HK-2 (cell line): ENCODE measurements at regions not wholly inside any gene's neighbourhood (a gene's known extent, or its start where the extent isn't known, plus 50 kb on each side); places are given as distances from the start of the nearest gene placed in this dataset.

Experiments
- DNase-seq: peaks from one replicate; pipeline ENCODE4 v3.0.0-alpha.2; 2018; ENCODE audit not compliant: unreplicated experiment

- DNase-seq = no peak
Observed at GRCh38 chr6:157755746-157756411, 67.2 kb upstream of the SNX9 start.

GRCh38 chr6:157756708-157757429, 66.2 kb upstream of the SNX9 start:
- DNase-seq = peak; percentile 89

GRCh38 chr6:157757430-157758403, 65.3 kb upstream of the SNX9 start:
- DNase-seq = no peak

GRCh38 chr6:157758516-157759023, 64.5 kb upstream of the SNX9 start:
- DNase-seq = no peak

GRCh38 chr6:157759028-157759427, 64.0 kb upstream of the SNX9 start:
- DNase-seq = peak; percentile 50

- DNase-seq = no peak
Observed at GRCh38 chr6:157760137-157760536, 62.9 kb upstream of the SNX9 start.

- peak; percentile 16 for DNase-seq
Observed at GRCh38 chr6:157760589-157761330, 62.3 kb upstream of the SNX9 start.

GRCh38 chr6:157761331-157761921, 61.6 kb upstream of the SNX9 start:
- peak; percentile 21 for DNase-seq

- no peak for DNase-seq
Observed at GRCh38 chr6:157761926-157762325, 61.1 kb upstream of the SNX9 start.

- DNase-seq = no peak
Observed at GRCh38 chr6:157762636-157763035, 60.4 kb upstream of the SNX9 start.

GRCh38 chr6:157763129-157763903, 59.7 kb upstream of the SNX9 start:
- DNase-seq = peak; percentile 84

- no peak for DNase-seq
Observed at GRCh38 chr6:157763904-157764177, 59.2 kb upstream of the SNX9 start.

GRCh38 chr6:157764178-157765068, 58.6 kb upstream of the SNX9 start:
- DNase-seq = peak; percentile 96

- no peak for DNase-seq
Observed at GRCh38 chr6:157766901-157767774, 55.9 kb upstream of the SNX9 start.

- no peak for DNase-seq
Observed at GRCh38 chr6:157767775-157768156, 55.3 kb upstream of the SNX9 start.

GRCh38 chr6:157768304-157768703, 54.7 kb upstream of the SNX9 start:
- DNase-seq = no peak

GRCh38 chr6:157768863-157769551, 54.0 kb upstream of the SNX9 start:
- DNase-seq = no peak
